Limb (tissue), 2 donors: ENCODE measurements at regions not wholly inside any gene's neighbourhood (a gene's known extent, or its start where the extent isn't known, plus 50 kb on each side); places are given as distances from the start of the nearest gene placed in this dataset.

Experiments
- DNase-seq, 2 donors: peaks; one replicate each; pipeline ENCODE4 v3.0.0-alpha.2; 2016; ENCODE audit errors: extremely low spot score in 2 of 2

GRCh38 chr6:7048894-7049293, 58.9 kb upstream of the RREB1 start:
- DNase-seq = no peak

DNA sequence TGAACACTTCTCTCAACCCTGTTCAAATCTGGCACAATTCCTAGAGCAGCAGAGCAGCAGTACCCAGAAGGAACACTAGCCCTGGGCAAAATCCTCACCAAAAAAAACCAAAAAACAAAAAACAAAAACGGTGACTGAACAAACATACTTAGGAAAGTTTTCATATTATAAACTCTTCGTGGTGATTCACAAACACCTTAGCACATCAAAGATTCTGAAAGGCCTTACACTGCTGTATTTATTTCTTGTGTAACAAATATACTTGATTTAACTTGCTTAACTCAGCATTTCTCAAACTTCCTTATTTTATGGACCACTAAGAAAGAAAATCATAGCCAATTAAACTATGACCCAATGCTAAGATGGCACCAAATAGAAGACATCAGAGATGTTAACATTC, 57.8 kb upstream of the RREB1 start:
- no peak for DNase-seq

DNA sequence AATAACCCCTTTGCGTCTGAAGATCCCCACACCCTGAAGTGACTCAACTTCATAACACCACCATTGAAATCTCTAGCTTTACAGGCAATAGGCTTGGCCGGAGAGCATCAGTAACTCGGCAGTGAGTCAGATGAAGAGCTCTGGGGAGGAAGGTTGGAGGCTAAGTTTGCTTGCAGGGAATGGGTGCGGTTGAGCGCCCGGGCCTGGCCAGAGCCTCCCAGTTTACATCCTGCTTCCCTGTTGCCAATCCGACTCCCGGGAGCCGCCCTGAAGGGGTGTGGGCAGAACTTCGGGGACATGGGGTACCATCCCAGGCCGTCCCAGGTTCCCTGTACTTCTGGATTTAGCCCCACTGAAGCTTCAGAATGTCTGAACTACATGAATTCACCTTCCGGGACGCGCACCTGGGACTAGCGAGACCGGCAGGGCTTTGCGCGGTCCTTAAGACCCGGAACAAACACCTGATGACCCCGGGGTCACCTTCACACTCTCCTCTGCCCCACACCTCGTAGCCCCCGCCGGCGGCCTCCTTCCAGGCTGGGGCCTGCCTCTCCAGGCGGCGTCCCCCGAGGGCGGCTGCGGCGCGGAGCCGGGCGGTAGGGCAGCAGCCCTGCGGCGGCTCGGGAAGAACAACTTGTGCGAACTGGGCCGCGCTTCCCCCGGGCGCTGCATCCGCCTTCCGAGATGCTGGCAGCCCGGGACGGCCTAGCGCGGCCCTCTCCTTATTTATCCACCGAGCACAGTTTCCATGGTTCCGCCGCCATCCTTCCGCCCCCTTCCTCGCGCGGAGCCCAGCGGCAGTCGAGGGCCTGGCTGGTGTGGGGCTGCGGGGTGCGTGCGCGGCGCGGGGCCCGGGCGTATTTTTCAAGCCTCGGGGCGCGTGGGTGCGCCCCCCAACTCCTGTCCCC, 56.6 kb upstream of the RREB1 start:
- peak; percentile 45 to 80 for DNase-seq

DNA sequence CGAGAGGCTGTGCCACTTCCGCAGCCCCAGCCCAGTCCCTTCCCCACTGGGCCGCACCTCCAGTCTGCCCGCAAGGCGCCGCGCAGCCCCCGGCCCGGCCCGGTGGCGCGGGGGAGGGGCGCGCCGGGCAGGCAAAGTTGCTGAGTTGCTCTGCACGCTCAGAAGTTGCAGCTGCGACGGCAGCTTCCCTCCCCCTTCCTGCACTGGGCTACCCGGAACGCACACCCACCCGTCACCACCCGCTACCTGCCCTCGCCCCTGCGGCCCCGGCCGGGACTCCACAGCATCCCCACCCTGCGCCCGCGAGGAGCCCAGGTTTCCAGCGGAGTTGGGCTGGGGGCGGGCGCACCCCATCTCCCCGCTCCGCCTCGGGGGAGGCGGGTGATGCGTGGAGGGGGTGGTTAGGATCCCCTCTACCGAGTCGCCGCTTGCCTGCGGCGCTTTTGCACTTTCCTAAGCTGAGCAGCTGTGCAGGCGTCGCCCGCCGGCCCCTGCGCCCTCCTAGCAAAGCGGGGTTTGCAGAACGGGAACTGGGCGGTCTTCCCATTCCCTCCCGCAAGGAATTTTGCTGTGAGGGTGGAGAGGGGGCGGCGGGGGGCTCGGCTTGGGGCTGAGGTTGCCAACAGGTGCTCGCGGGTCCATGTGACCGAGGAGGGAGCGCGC, 55.9 kb upstream of the RREB1 start:
- DNase-seq = peak; percentile 50 to 82

DNA sequence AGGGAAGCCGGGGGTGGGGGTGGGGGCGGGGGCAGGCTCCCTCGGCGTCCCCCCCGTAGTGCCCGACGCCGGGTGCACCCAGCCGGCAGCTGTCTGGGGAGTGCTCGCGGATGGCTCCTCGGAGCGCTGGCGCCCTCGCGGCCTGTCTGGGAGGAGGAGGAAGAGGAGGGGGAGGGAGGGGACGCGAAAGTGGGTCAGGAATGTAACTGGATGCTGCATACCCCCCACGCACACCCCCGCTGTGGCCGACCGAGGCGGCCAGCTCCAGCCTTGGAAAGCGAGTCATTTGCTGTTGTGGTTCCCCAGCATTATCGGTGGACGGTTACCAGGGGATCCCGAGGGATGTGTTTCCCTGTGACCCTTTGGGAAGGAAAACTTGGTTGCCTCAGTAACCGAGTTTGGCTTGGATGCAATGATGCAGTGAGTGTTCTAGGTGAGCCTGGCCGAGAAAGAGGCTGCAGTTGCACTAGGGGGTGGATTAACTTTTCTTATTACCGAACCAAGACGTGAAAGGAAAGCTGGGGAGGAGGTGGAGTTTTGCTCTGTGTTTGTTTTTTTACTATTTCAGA, 55.2 kb upstream of the RREB1 start:
- peak in 1 of 2 donors; percentile 26 for DNase-seq

DNA sequence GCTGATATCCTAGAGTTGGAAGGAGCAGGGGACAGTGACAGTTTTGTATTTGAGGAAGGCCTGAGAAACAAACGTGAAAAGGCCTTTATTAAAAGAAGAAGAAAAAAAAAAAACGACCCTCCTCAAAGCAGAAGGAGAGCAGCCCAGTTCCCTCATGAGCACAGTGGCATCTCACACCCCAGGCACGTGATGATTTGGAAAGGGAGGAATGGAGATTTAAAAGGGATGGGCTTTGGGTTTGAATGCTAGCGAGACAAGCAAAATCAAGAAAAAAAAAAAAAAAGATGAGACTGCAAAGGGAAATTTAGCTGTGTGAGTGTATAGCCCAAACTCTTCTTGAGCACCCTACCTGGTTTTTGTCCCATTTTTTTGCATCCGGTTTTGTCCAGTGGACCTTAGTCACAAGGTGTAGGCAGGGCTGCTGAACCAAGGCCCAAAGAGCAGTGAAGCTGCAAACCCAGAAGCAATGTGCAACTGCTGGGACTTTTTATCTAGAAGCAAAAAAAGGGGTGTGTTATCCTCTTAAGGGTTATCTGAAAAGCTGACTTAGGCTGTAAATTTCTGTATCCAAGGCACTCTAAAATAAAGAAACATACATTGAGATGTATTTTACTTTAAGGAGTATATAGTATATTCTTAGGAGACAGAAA, 54.5 kb upstream of the RREB1 start:
- no peak for DNase-seq
